Common myeloid progenitor, CD34-positive (primary cell): ENCODE measurements at regions not wholly inside any gene's neighbourhood (a gene's known extent, or its start where the extent isn't known, plus 50 kb on each side); places are given as distances from the start of the nearest gene placed in this dataset.

Experiments
- CTCF ChIA-PET: fragments of 350-600 bp; sonication (Branson Sonifier 250); formaldehyde crosslinking; loops from one replicate; lab custom pipeline; 2021; ENCODE audit warnings: antibody characterized with exemption; lab: Charles Lee
- POLR2A ChIA-PET: fragments of 350-600 bp; sonication (Branson Sonifier 250); formaldehyde crosslinking; loops from one replicate; lab custom pipeline; 2021; ENCODE audit warnings: antibody characterized with exemption; lab: Charles Lee
- DNase-seq, 3 donors: peaks; one replicate each; pipeline versions ENCODE4 v3.0.0 to v3.0.0-alpha.2; 2013
- H3K27ac ChIP-seq, 2 experiments: 1 replicate in 1 of 2; 2 replicates in 1 of 2; pipeline ENCODE4 v1.7.0; 2013; ENCODE audit warnings: inconsistent platforms in 2 of 2, low read length in 2 of 2, mild to moderate bottlenecking in 2 of 2, low read depth in 1 of 2, moderate library complexity in 1 of 2; ENCODE audit not compliant: severe bottlenecking in 2 of 2, insufficient read depth in 1 of 2, poor library complexity in 1 of 2
- H3K27me3 ChIP-seq, 5 experiments: replicated peaks in 2 of 5; 1 replicate in 3 of 5; 2 replicates in 2 of 5; pipeline versions ENCODE4 v1.6.1 to v1.7.0; 2013; ENCODE audit warnings: low read length in 4 of 5, mild to moderate bottlenecking in 2 of 5, moderate library complexity in 2 of 5, inconsistent platforms in 1 of 5; ENCODE audit not compliant: insufficient read depth in 5 of 5, control insufficient read depth in 4 of 5
- H3K36me3 ChIP-seq, 4 experiments: 1 replicate in 2 of 4; 2 replicates in 2 of 4; pipeline versions ENCODE4 v1.6.1 to v1.7.0; 2013; ENCODE audit warnings: low read length in 3 of 4, control low read depth in 1 of 4, mild to moderate bottlenecking in 1 of 4; ENCODE audit not compliant: control insufficient read depth in 4 of 4, insufficient read depth in 4 of 4
- H3K4me1 ChIP-seq, 4 experiments: 1 replicate in 3 of 4; 2 replicates in 1 of 4; pipeline versions ENCODE4 v1.6.1 to v1.7.1; 2013; ENCODE audit warnings: low read length in 3 of 4, mild to moderate bottlenecking in 3 of 4, control low read depth in 1 of 4, inconsistent platforms in 1 of 4, moderate library complexity in 1 of 4; ENCODE audit not compliant: control insufficient read depth in 4 of 4, insufficient read depth in 4 of 4; ENCODE audit errors: control extremely low read depth in 1 of 4
- H3K4me3 ChIP-seq, 7 experiments: 1 replicate in 4 of 7; 2 replicates in 3 of 7; pipeline versions ENCODE4 v1.5.1 to v1.7.0; 2013; ENCODE audit warnings: mild to moderate bottlenecking in 7 of 7, low read length in 6 of 7, moderate library complexity in 6 of 7, inconsistent platforms in 2 of 7, low read depth in 2 of 7, control low read depth in 1 of 7; ENCODE audit not compliant: insufficient read depth in 4 of 7, control insufficient read depth in 1 of 7; ENCODE audit errors: extremely low read depth in 1 of 7
- H3K9me3 ChIP-seq, 5 experiments: 1 replicate in 4 of 5; 2 replicates in 1 of 5; pipeline versions ENCODE4 v1.6.1 to v1.7.1; 2013; ENCODE audit warnings: low read length in 4 of 5, mild to moderate bottlenecking in 2 of 5, inconsistent platforms in 1 of 5, low read depth in 1 of 5, moderate library complexity in 1 of 5; ENCODE audit not compliant: control insufficient read depth in 4 of 5, insufficient read depth in 2 of 5; ENCODE audit errors: control extremely low read depth in 1 of 5
- WGBS: methylation state at CpG from one replicate; pipeline ENCODE4 v1.1.5; 2013; ENCODE audit not compliant: insufficient coverage; 5-methylcytosine and 5-hydroxymethylcytosine counted together

DNA sequence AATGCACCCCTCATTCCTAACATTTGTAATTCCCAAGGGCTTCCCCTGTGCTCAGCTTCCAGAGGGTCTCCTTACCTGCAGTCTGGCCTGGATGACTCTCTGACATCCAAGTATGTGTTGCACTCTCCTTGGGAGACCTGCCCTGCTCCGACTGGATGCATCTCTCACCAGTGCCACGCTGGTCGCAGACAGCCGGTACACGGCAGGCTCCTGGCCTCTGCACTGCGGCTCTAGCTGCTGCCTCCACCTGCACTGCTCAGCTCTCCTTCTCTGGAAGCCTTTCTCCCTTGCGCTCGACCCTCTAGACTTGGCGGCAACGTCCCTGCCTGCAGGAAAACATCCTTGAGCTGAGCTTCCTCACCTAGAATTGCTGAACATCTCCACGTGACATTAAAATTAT lies 685.9 kb downstream of the BRD1 start:
- Histone ChIP-seq H3K27ac (no peak overlapping the region), H3K4me1 (no peaks in the 10 kb centered on the region), H3K36me3 (no peaks in the 10 kb centered on the region), H3K4me3 (no peak overlapping the region), H3K27me3 (peaks cover 0 to 33% (median 0%) of the 10 kb centered on the region in 5 experiments), H3K9me3 (no peaks in the 10 kb centered on the region)
- no peak for DNase-seq
- ChIA-PET CTCF (no interaction called here), POLR2A (no interaction called here)
- 91% methylated on average over 8 of the region's 11 CpGs for WGBS

DNA sequence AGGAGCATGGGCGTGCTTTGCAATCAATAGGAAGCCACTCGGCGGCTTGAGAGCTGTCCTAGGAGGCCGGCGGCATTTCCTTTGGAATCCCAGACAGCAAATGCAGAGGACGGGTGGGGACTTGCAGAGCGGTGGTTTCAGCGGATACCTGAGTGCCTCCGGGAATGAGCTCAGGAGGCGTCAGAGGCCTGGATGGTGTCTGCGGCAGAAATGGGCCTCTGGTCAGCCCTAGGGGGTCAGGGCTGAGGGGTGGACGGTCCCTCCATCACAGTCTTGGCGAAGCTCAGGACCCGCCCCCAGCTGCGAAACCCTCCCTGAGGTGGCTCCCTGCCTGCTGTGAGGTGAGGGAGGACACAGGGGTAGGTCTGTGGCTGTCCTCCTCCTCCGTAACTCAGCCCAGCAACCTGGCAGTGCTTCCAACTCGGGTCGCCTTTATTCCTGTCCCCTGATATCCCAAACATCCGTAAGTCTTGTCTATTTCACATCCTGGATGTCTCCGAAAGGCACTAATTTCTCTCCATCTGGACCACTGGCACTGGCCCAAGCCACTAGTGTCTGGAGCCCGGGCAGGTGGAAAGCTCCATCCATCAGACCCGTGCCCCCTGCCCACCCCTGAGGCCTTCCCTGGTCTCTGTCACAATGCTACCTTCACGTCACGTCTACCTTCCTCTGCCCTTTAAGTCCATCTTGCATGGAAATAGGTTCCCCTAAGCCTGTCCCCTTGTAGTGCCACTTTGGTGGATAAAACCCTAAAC lies 686.6 kb downstream of the BRD1 start:
- ChIA-PET CTCF (no interaction called here), POLR2A (no interaction called here)
- Histone ChIP-seq H3K4me3 (no peak overlapping the region), H3K9me3 (no peaks in the 10 kb centered on the region), H3K27ac (no peak overlapping the region), H3K36me3 (no peaks in the 10 kb centered on the region), H3K27me3 (peaks cover 0 to 38% (median 0%) of the 10 kb centered on the region in 5 experiments), H3K4me1 (no peaks in the 10 kb centered on the region)
- DNase-seq: no peak
- 82% methylated on average over 24 of the region's 24 CpGs for WGBS

GRCh38 chr22:49139492-49140151 lies 688.1 kb downstream of the BRD1 start:
- Histone ChIP-seq H3K27me3 (peaks cover 0 to 46% (median 0%) of the 10 kb centered on the region in 5 experiments), H3K36me3 (no peaks in the 10 kb centered on the region), H3K27ac (no peak overlapping the region), H3K4me3 (no peak overlapping the region), H3K4me1 (no peaks in the 10 kb centered on the region), H3K9me3 (no peaks in the 10 kb centered on the region)
- ChIA-PET CTCF (no interaction called here), POLR2A (no interaction called here)
- WGBS: 90% methylated on average over 15 of the region's 15 CpGs
- no peak for DNase-seq

GRCh38 chr22:49138250-49138790 lies 689.4 kb downstream of the BRD1 start:
- DNase-seq: no peak
- no peak overlapping the region for H3K27ac ChIP-seq
- CTCF ChIA-PET: no interaction called here
- H3K36me3 ChIP-seq: no peaks in the 10 kb centered on the region
- 93% methylated on average over 1 of the region's 1 CpG for WGBS
- H3K4me1 ChIP-seq: no peaks in the 10 kb centered on the region
- POLR2A ChIA-PET: no interaction called here
- no peak overlapping the region for H3K4me3 ChIP-seq
- H3K9me3 ChIP-seq: no peaks in the 10 kb centered on the region
- peaks cover 0 to 57% (median 4%) of the 10 kb centered on the region in 5 experiments for H3K27me3 ChIP-seq

DNA sequence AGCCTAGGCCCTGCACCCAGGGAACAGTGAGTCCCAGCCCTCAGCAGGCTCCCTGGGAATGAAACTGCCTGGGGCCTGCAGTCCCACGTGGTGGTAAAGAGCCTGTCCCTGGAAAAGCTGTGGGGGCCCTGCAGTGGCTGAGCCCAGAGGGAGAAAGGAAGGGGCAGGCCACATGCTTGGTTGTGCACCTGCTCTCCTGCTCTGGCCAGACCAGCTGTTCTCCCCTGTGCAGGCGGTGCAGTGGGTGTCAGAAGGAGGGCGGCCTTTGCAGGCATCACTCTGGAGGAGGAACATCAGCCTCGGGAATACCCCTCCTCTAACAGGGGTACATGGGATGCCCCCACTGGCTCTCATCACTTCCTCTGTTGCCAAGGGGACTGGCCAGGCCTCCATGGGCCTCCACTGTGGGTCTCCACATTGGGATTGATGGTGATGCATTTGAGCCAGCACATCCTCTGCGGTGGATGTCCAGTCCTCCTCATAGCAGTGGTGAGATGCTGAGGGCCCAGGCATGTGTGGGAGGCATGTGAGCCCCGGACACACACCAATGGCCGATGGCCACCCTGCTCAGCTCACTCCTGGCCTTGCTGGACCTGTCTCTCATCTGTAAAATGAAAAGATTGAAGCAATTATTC lies 690.4 kb downstream of the BRD1 start:
- Histone ChIP-seq H3K4me1 (no peaks in the 10 kb centered on the region), H3K36me3 (no peaks in the 10 kb centered on the region), H3K9me3 (no peaks in the 10 kb centered on the region), H3K27ac (no peak overlapping the region), H3K27me3 (peaks cover 0 to 62% (median 7%) of the 10 kb centered on the region in 5 experiments), H3K4me3 (no peak overlapping the region)
- ChIA-PET POLR2A (no interaction called here), CTCF (no interaction called here)
- 89% methylated on average over 5 of the region's 7 CpGs for WGBS
- no peak for DNase-seq

GRCh38 chr22:49136816-49137180 lies 690.9 kb downstream of the BRD1 start:
- H3K4me1 ChIP-seq: no peaks in the 10 kb centered on the region
- ChIA-PET CTCF (no interaction called here), POLR2A (no interaction called here)
- no peak overlapping the region for H3K27ac ChIP-seq
- 95% methylated on average over 8 of the region's 9 CpGs for WGBS
- H3K4me3 ChIP-seq: no peak overlapping the region
- H3K36me3 ChIP-seq: no peaks in the 10 kb centered on the region
- DNase-seq: no peak
- no peaks in the 10 kb centered on the region for H3K9me3 ChIP-seq
- H3K27me3 ChIP-seq: peaks cover 0 to 65% (median 7%) of the 10 kb centered on the region in 5 experiments
